PC-9 (cell line): ENCODE measurements at regions not wholly inside any gene's neighbourhood (a gene's known extent, or its start where the extent isn't known, plus 50 kb on each side); places are given as distances from the start of the nearest gene placed in this dataset.

Experiments used
- BruUV-seq: library from RNA; stranded (reverse); fragments of 400-500 nt; replicated peaks from 2 replicates; lab custom pipeline; 2021; lab: Mats Ljungman, UMichigan
- CTCF ChIA-PET: fragments of 300-600 bp; sonication (Branson Sonifier 250); formaldehyde crosslinking; loops from one replicate; lab custom pipeline; 2022; ENCODE audit warnings: antibody characterized with exemption; lab: Charles Lee
- POLR2A ChIA-PET: fragments of 300-600 bp; sonication (Branson Sonifier 250); formaldehyde crosslinking; loops from one replicate; lab custom pipeline; 2022; ENCODE audit warnings: antibody characterized with exemption; ENCODE audit not compliant: unreplicated experiment; lab: Charles Lee
- DNase-seq, 2 experiments: peaks; one replicate each; pipeline versions ENCODE4 v3.0.0 to v3.0.0-alpha.2; 2015 to 2022; ENCODE audit warnings: mixed read lengths in 1 of 2
- H2AFZ ChIP-seq: fragments of 200-600 bp; sonication (generic); 2 replicates; pipeline ENCODE4 v1.8.1; 2017; ENCODE audit warnings: antibody characterized with exemption
- H3F3A ChIP-seq: fragments of 200-600 bp; sonication (generic); 2 replicates; pipeline ENCODE4 v1.8.1; 2017; ENCODE audit warnings: antibody characterized with exemption, mild to moderate bottlenecking, low read depth; ENCODE audit not compliant: insufficient read depth
- H3K27ac ChIP-seq: fragments of 200-600 bp; sonication (generic); 2 replicates; pipeline ENCODE4 v1.6.1; 2016; ENCODE audit warnings: mixed run types
- H3K27me3 ChIP-seq: fragments of 200-600 bp; sonication (generic); 2 replicates; pipeline ENCODE4 v1.6.1; 2016; ENCODE audit warnings: low read depth, mixed run types; ENCODE audit not compliant: insufficient read depth
- H3K36me3 ChIP-seq: fragments of 200-600 bp; sonication (generic); 2 replicates; pipeline ENCODE4 v1.6.1; 2016; ENCODE audit warnings: low read depth, mixed run types
- H3K4me1 ChIP-seq: fragments of 200-600 bp; sonication (generic); replicated peaks from 2 replicates; pipeline ENCODE4 v1.6.1; 2016; ENCODE audit warnings: mixed run types; ENCODE audit not compliant: insufficient read depth
- H3K4me2 ChIP-seq: fragments of 200-600 bp; sonication (generic); 2 replicates; pipeline ENCODE4 v1.6.1; 2017; ENCODE audit warnings: mixed run types
- H3K4me3 ChIP-seq: fragments of 200-600 bp; sonication (generic); 2 replicates; pipeline ENCODE4 v1.6.1; 2016; ENCODE audit warnings: mixed run types
- H3K79me2 ChIP-seq: fragments of 200-600 bp; sonication (generic); 2 replicates; pipeline ENCODE4 v1.6.1; 2017; ENCODE audit warnings: low read depth, mixed run types
- H3K9me2 ChIP-seq: fragments of 200-600 bp; sonication (generic); 2 replicates; pipeline ENCODE4 v1.8.1; 2017; ENCODE audit warnings: mild to moderate bottlenecking; ENCODE audit not compliant: insufficient read depth
- H3K9me3 ChIP-seq: fragments of 200-600 bp; sonication (generic); 2 replicates; pipeline ENCODE4 v1.8.1; 2016; ENCODE audit warnings: low read depth; ENCODE audit not compliant: insufficient read depth
- H4K20me1 ChIP-seq: fragments of 200-600 bp; sonication (generic); 2 replicates; pipeline ENCODE4 v1.8.1; 2017; ENCODE audit not compliant: insufficient read depth
- CTCF ChIP-seq: fragments of 200-600 bp; sonication (generic); conservative IDR thresholded peaks from 2 replicates; pipeline ENCODE4 v1.6.1; 2017; ENCODE audit warnings: mixed run types, antibody characterized with exemption, mild to moderate bottlenecking, moderate library complexity
- EZH2 ChIP-seq: fragments of 200-600 bp; sonication (generic); IDR thresholded peaks from 2 replicates; pipeline ENCODE4 v1.8.0; 2017; ENCODE audit warnings: antibody characterized with exemption, low read depth
- intact Hi-C: fragments of 100-400 bp; cut with micrococcal nuclease; formaldehyde crosslinking; loops from one replicate; pipeline ENCODE4 v1.10.0; 2022; ENCODE audit not compliant: unreplicated experiment

GRCh38 chr11:22497474-22497873 is 128.1 kb downstream of the FANCF start:
- Histone ChIP-seq H3K4me2 (no peak overlapping the region), H2AFZ (no peak overlapping the region), H3K4me3 (no peak overlapping the region), H3K27ac (no peak overlapping the region), H4K20me1 (no peaks in the 10 kb centered on the region), H3K27me3 (no peaks in the 10 kb centered on the region), H3K79me2 (no peaks in the 10 kb centered on the region), H3K36me3 (no peaks in the 10 kb centered on the region), H3F3A (no peaks in the 10 kb centered on the region), H3K4me1 (no peaks in the 10 kb centered on the region), H3K9me3 (no peaks in the 10 kb centered on the region), H3K9me2 (no peaks in the 10 kb centered on the region)
- POLR2A ChIA-PET = no interaction called here
- no peak for TF ChIP-seq EZH2
- no peak for TF ChIP-seq CTCF
- no peak for DNase-seq
- intact Hi-C loops = no loop called here
- BruUV-seq = no TSS peak
- CTCF ChIA-PET = no interaction called here

GRCh38 chr11:22491555-22492225 is 133.9 kb downstream of the FANCF start:
- Histone ChIP-seq H3K4me2 (no peak overlapping the region), H3K27ac (no peak overlapping the region)
- TF ChIP-seq EZH2 = no peak

GRCh38 chr11:22479971-22480720 is 142.0 kb downstream of the SLC17A6 start:
- Histone ChIP-seq H3K27ac (no peak overlapping the region), H3K4me3 (no peak overlapping the region), H3K4me2 (no peak overlapping the region), H4K20me1 (no peaks in the 10 kb centered on the region), H3K36me3 (no peaks in the 10 kb centered on the region), H3K79me2 (no peaks in the 10 kb centered on the region), H3F3A (no peaks in the 10 kb centered on the region), H3K27me3 (no peaks in the 10 kb centered on the region), H3K9me2 (no peaks in the 10 kb centered on the region), H3K4me1 (no peaks in the 10 kb centered on the region), H2AFZ (no peak overlapping the region; the same call in 1 of the 2 replicates), H3K9me3 (no peaks in the 10 kb centered on the region)
- intact Hi-C loops = no loop called here
- BruUV-seq = no TSS peak
- ChIA-PET CTCF (no interaction called here), POLR2A (no interaction called here)
- TF ChIP-seq EZH2 (no peak), CTCF (no peak)
- no peak for DNase-seq

More at GRCh38 chr11:22491555-22492225, 133.9 kb downstream of the FANCF start:
- Histone ChIP-seq H3K9me2 (no peaks in the 10 kb centered on the region), H3K27me3 (no peaks in the 10 kb centered on the region), H3K4me1 (no peaks in the 10 kb centered on the region), H2AFZ (no peak overlapping the region), H3K9me3 (no peaks in the 10 kb centered on the region), H3K4me3 (no peak overlapping the region), H3F3A (no peaks in the 10 kb centered on the region), H4K20me1 (no peaks in the 10 kb centered on the region), H3K36me3 (no peaks in the 10 kb centered on the region), H3K79me2 (no peaks in the 10 kb centered on the region)
- ChIA-PET CTCF (no interaction called here), POLR2A (no interaction called here)
- intact Hi-C loops = no loop called here
- DNase-seq = no peak
- no TSS peak for BruUV-seq
